Activated CD4-positive, alpha-beta memory T cell treated with anti-CD3 and anti-CD28 coated beads for 36 hours (primary cell): ENCODE measurements at regions not wholly inside any gene's neighbourhood (a gene's known extent, or its start where the extent isn't known, plus 50 kb on each side); places are given as distances from the start of the nearest gene placed in this dataset.
"Not testable (repeated sequence)": the region's sequence is repeated elsewhere in the genome, so short reads cannot be mapped to it uniquely, and the experiment has no call there.

Experiments
- CTCF ChIA-PET: fragments of 350-600 bp; sonication (Branson Sonifier 250); formaldehyde crosslinking; loops from one replicate; lab custom pipeline; 2021; ENCODE audit warnings: antibody characterized with exemption, inconsistent platforms; lab: Charles Lee
- POLR2A ChIA-PET: fragments of 350-600 bp; sonication (Branson Sonifier 250); formaldehyde crosslinking; loops from one replicate; lab custom pipeline; 2021; ENCODE audit warnings: antibody characterized with exemption; lab: Charles Lee
- DNase-seq: peaks from one replicate; pipeline ENCODE4 v3.0.0-alpha.2; 2020
- H3K27ac Mint-ChIP-seq: one replicate; pipeline ENCODE4 v1.8.0; 2021; ENCODE audit warnings: mixed read lengths
- H3K27me3 Mint-ChIP-seq: one replicate; pipeline ENCODE4 v1.8.0; 2021; ENCODE audit warnings: mixed read lengths
- H3K36me3 Mint-ChIP-seq: one replicate; pipeline ENCODE4 v1.8.0; 2021; ENCODE audit warnings: mixed read lengths
- H3K4me1 Mint-ChIP-seq: one replicate; pipeline ENCODE4 v1.8.0; 2021; ENCODE audit warnings: low read depth, mixed read lengths
- H3K4me3 Mint-ChIP-seq: one replicate; pipeline ENCODE4 v1.8.0; 2021; ENCODE audit warnings: mild to moderate bottlenecking, mixed read lengths
- H3K9me3 Mint-ChIP-seq: one replicate; pipeline ENCODE4 v1.8.0; 2021; ENCODE audit warnings: mixed read lengths
- intact Hi-C: fragments of 100-400 bp; cut with micrococcal nuclease; formaldehyde crosslinking; loops from one replicate; pipeline ENCODE4 v1.15.1; 2023

DNA sequence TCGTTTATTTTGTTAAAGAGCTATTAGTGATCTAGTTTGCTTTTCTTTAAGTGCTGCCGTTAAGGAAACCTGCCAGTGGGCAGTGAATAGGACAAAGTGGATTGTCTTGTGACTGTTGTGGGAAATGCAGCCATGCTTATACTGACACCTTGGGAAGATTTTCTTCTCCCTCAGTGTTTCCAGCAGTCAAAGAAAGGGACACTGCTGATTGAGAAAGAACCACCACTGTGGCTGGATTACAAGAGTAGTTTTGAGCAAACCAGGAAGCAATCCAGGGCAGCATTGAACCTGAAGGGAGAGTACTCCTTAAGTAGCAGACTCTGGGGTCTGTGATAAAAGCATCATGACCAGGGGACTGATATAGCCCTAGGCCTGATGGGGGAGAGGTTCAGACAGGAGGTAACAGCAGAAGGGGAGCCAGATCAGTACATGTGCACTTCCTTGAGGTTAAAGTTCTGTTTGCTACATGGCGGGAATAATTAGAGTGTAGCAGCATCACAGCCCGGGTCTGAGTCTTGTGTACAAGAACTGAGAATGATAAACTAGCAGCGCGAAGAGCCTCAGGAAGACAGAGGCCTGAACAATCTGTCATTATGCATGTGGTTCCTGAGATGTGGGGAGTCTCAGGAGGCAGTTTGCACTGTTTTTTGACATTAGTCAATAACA is 167.8 kb downstream of the C11orf91 start:
- no peak for DNase-seq
- Mint-ChIP-seq H3K9me3 (peaks cover 7% of the 10 kb centered on the region), H3K4me1 (no peaks in the 10 kb centered on the region), H3K4me3 (no peak overlapping the region), H3K27me3 (peaks cover 22% of the 10 kb centered on the region), H3K27ac (no peak overlapping the region), H3K36me3 (peaks cover 2% of the 10 kb centered on the region)
- intact Hi-C loops = no loop called here
- CTCF ChIA-PET = no interaction called here
- POLR2A ChIA-PET = no interaction called here

DNA sequence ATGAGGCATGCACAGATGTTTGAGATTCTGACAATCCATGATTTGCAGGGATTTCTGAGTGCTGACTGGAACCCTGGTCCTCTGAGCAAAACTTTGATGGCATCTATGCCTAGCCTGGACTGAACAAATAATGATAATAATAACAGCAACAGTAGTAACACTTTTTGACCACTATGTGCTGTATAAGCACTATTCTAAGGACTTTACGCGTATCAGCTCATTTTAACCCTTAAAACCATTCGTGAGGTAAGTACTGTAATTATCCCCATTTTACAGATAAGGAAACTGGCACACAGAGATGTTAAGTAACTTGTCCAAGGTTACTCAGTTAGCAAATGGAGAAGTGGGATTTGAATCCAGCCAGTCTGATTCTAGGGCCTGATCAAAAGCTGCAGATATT is 168.4 kb downstream of the C11orf91 start:
- Mint-ChIP-seq H3K4me3 (no peak overlapping the region), H3K9me3 (peaks cover 11% of the 10 kb centered on the region), H3K27ac (no peak overlapping the region), H3K36me3 (peaks cover 2% of the 10 kb centered on the region), H3K27me3 (peaks cover 22% of the 10 kb centered on the region), H3K4me1 (no peaks in the 10 kb centered on the region)
- ChIA-PET CTCF (interaction anchor here (1.2 kb wide), 1 partner anchor 298 kb away, joined by 3 read pairs; no protein-coding TSS in a partner anchor), POLR2A (no interaction called here)
- DNase-seq = no peak
- intact Hi-C loops = no loop called here

DNA sequence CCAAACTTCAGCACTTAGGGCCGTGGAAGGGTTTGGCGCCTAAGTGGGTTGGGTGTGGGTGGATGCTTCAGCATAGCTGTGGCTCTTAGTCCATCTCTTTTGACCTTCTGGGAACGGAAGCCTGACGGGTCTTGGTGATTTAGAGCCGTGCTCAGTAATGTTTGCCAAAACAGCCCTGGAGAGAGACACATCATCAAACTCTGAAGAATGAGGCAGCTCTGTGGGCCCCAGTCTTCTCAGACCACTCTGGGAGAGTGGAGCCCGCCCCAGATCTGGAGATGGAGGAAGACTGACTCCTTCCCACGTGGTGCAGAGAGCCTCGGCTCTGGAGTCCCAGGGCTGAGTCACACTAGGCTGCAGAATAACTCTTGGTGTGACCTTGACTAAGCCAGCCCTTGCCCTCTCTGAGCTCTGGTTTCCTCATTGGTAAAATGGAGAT is 168.9 kb downstream of the C11orf91 start:
- Mint-ChIP-seq H3K27ac (no peak overlapping the region), H3K4me1 (no peaks in the 10 kb centered on the region), H3K36me3 (peaks cover 2% of the 10 kb centered on the region), H3K27me3 (peaks cover 18% of the 10 kb centered on the region), H3K4me3 (no peak overlapping the region), H3K9me3 (peaks cover 16% of the 10 kb centered on the region)
- no peak for DNase-seq
- intact Hi-C loops = no loop called here
- POLR2A ChIA-PET = no interaction called here
- CTCF ChIA-PET = interaction anchor here (1.2 kb wide), 1 partner anchor 299 kb away, joined by 3 read pairs; no protein-coding TSS in a partner anchor

DNA sequence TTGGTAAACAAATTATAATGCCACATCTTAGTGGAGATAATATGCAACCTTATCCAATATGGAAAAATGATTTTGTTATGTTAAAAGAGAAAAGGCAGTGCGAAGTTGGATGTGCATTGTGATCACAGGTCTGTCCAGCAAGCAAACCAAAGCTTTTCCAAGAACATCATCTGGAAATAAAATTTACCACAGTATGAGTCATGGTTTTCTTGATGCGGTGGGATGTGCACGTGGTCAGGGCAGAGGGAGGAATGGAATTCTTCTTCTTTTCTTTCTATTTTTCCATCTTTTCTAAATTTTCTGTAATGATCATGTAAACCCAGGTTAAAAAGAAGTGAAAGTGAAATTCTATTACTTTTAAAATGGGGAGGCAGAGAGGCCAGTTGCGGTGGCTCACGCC is 169.8 kb downstream of the C11orf91 start:
- POLR2A ChIA-PET = interaction anchor here (0.6 kb wide), 1 partner anchor 150 kb away, joined by 3 read pairs; no protein-coding TSS in a partner anchor
- H3K27ac Mint-ChIP-seq = no peak overlapping the region

DNA sequence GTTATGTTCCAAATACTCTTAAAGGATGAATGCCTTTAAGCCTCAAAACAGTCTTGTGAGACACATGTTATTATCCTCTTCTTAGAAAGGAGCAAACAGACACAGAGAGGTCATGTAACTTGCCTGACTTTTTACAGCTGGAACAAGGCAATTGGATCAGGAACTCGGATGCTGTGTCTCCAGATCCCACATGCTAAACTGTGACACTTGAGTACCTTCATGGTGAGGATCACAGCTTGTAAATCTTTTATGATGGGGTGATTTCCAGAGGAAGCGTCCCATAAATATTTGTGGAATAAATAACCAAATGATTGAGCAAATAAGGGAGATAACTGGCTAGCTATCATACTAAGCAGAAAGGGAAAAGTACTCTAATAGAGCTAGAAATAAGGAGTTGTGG is 171.2 kb downstream of the C11orf91 start:
- Mint-ChIP-seq H3K27ac (no peak overlapping the region), H3K27me3 (peaks cover 12% of the 10 kb centered on the region), H3K9me3 (peaks cover 21% of the 10 kb centered on the region), H3K36me3 (peaks cover 2% of the 10 kb centered on the region), H3K4me3 (no peak overlapping the region), H3K4me1 (no peaks in the 10 kb centered on the region)
- CTCF ChIA-PET = no interaction called here
- POLR2A ChIA-PET = no interaction called here
- intact Hi-C loops = no loop called here
- DNase-seq = no peak

More for the DNA sequence above, 169.8 kb downstream of the C11orf91 start:
- no peak for DNase-seq
- H3K4me3 Mint-ChIP-seq = no peak overlapping the region
- peaks cover 2% of the 10 kb centered on the region for H3K36me3 Mint-ChIP-seq
- H3K4me1 Mint-ChIP-seq = no peaks in the 10 kb centered on the region
- CTCF ChIA-PET = no interaction called here
- intact Hi-C loops = no loop called here
- peaks cover 11% of the 10 kb centered on the region for H3K27me3 Mint-ChIP-seq
- H3K9me3 Mint-ChIP-seq = peaks cover 21% of the 10 kb centered on the region

DNA sequence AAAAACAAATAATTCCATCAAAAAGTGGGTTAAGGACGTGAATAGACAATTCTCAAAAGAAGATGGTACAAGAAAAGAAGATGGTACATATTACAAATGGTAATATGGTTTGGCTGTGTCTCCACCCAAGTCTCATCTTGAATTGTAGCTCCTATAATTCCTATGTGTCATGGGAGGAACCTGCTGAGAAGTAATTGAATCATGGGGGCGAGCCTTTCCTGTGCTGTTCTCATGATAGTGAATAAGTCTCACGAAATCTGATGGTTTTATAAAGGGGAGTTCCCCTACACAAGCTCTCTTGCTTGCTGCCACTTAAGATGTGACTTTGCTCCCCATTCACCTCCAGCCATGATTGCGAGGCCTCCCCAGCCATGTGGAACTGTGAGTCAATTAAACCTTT is 172.9 kb downstream of the C11orf91 start:
- intact Hi-C loops, H3K4me3 Mint-ChIP-seq, H3K36me3 Mint-ChIP-seq, H3K4me1 Mint-ChIP-seq, H3K27ac Mint-ChIP-seq, POLR2A ChIA-PET, CTCF ChIA-PET, DNase-seq: not testable (repeated sequence)
- peaks cover 14% of the 10 kb centered on the region for H3K27me3 Mint-ChIP-seq
- peaks cover 21% of the 10 kb centered on the region for H3K9me3 Mint-ChIP-seq

DNA sequence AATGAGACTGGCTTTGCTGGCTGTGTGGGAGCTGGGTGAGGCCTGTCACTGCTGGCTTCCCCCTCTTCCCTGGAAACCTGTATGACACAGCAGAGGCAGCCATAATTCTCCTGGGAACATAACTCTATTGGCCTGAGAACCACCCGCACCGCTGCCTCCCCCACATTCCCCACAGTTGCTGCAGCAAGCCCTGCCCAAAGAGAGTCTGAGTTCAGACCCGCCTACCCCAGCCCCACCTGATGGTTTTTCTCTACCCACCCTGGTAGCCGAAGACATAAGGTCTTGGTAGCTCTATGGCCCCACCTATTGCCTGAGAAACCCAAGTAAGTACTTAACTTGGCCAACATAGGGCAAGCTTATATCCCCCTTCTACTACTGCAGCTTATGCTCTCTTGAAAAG is 174.8 kb downstream of the C11orf91 start:
- no peak overlapping the region for H3K27ac Mint-ChIP-seq
- no peaks in the 10 kb centered on the region for H3K4me1 Mint-ChIP-seq
- peaks cover 14% of the 10 kb centered on the region for H3K27me3 Mint-ChIP-seq
- DNase-seq = no peak
- no peak overlapping the region for H3K4me3 Mint-ChIP-seq
- H3K9me3 Mint-ChIP-seq = peaks cover 21% of the 10 kb centered on the region
- ChIA-PET POLR2A (no interaction called here), CTCF (no interaction called here)
- intact Hi-C loops = no loop called here
- peaks cover 2% of the 10 kb centered on the region for H3K36me3 Mint-ChIP-seq

DNA sequence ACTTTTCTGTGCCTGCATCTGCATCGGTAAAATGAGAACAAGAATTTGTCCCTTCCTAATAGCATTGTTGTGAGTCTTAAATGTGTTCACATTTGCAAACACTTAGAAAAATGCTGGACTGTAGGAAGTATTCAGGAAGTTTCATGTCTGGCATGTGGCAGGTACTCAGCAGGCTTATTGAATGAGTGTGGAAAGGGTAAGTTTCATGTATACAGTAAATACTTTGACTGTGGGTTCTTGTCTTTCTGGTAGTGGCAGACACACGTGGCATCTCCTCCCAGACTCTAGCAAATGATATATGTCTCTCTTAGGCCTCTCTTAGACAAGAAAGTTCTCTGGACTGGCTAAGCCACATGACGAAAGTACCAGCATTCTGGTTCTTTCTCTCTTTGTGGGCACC is 179.2 kb downstream of the C11orf91 start:
- intact Hi-C loops = no loop called here
- Mint-ChIP-seq H3K27ac (no peak overlapping the region), H3K9me3 (peaks cover 4% of the 10 kb centered on the region), H3K4me1 (no peaks in the 10 kb centered on the region), H3K4me3 (no peak overlapping the region), H3K36me3 (no peaks in the 10 kb centered on the region), H3K27me3 (peaks cover 11% of the 10 kb centered on the region)
- ChIA-PET CTCF (no interaction called here), POLR2A (no interaction called here)
- DNase-seq = no peak

DNA sequence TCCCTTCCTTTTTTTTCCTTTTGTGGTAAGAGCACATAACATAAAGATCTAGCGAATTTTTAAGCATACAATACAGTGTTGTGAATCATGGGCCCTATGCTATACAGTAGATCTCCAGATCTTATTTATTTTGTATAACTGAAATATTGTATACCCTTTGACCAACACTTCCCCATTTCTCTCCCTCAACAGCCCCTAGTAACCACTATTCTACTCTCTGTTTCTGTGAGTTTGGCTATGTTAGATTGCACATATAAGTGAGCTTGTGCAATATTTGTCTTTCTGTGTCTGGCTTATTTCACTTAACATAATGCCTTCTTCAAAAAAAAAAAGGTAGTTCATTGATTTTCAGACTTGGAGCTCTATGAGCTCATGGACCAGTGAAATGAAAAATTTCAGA is 180.5 kb downstream of the C11orf91 start:
- ChIA-PET POLR2A (interaction anchor here (0.6 kb wide), 1 partner anchor 360 kb away, joined by 4 read pairs; no protein-coding TSS in a partner anchor), CTCF (interaction anchor here (0.6 kb wide), 1 partner anchor 433 kb away, joined by 3 read pairs; no protein-coding TSS in a partner anchor)
- Mint-ChIP-seq H3K36me3 (no peaks in the 10 kb centered on the region), H3K27me3 (peaks cover 15% of the 10 kb centered on the region), H3K9me3 (no peaks in the 10 kb centered on the region), H3K4me3 (no peak overlapping the region), H3K4me1 (peaks cover 3% of the 10 kb centered on the region), H3K27ac (no peak overlapping the region)
- intact Hi-C loops = no loop called here
- no peak for DNase-seq

DNA sequence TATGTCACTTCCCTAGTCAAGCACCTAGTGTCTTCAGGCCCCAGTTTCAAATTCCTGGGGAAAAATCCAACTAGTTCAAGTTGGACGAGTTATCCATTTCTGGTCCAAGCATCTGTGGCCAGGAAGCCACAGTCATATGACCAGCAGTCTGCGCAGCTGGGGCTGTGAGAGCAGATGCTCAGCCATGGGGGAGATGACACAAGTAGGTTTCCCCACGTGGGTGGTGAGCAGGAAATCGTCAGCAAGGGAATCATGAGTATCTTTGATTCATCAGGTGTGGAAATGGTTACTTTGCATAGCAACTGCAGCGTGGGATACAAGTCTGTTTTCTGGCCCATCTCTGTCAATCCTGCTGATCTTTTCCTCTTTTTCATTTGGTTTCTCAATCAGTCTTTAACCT is 185.3 kb downstream of the C11orf91 start:
- Mint-ChIP-seq H3K9me3 (no peaks in the 10 kb centered on the region), H3K4me1 (peaks cover 5% of the 10 kb centered on the region), H3K4me3 (no peak overlapping the region), H3K27me3 (peaks cover 15% of the 10 kb centered on the region), H3K36me3 (no peaks in the 10 kb centered on the region), H3K27ac (no peak overlapping the region)
- intact Hi-C loops = no loop called here
- ChIA-PET POLR2A (no interaction called here), CTCF (no interaction called here)
- DNase-seq = peak; percentile 26

DNA sequence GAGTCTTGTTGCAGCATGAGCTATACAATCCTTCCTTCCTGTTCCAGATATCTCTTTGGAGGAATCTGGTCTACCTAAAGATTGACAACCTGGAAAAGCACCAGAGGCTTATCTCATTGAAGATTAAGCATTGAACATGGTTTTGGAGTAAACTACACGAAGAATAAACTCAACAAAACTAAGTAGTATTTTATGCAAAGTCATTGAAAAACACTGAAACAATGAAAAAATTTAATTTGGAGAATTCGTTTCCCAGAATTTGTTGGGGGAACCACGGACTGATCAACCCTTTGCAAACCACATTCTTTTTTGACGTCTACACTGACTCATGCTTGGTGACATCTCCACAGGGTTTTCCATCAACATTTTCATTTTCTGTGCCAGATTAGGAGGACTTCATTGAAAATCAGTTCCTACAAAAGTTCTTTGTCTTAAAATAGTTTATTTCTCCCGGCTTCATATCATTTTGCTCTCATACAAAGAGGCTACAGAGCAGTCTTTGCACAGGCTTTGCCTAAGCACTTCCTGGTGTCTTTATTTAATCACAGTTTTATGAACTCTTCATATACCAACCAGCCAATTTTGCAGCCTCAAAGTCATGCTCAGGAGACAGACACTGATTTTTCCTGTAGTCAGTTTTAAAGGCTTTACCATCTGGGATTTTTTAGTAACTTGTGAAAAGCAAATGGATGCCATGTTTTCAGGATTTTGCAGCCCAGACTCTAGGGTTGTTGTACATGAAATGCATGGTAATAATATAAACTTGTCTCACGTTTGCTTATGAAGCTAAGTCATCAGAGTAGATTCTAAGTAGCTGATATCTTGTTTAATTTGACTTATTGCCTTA is 186.3 kb downstream of the C11orf91 start:
- CTCF ChIA-PET = no interaction called here
- H3K4me1 Mint-ChIP-seq = peaks cover 5% of the 10 kb centered on the region
- DNase-seq = no peak
- intact Hi-C loops = no loop called here
- no peak overlapping the region for H3K27ac Mint-ChIP-seq
- POLR2A ChIA-PET = no interaction called here
- H3K27me3 Mint-ChIP-seq = peaks cover 15% of the 10 kb centered on the region
- no peaks in the 10 kb centered on the region for H3K9me3 Mint-ChIP-seq
- no peaks in the 10 kb centered on the region for H3K36me3 Mint-ChIP-seq
- H3K4me3 Mint-ChIP-seq = no peak overlapping the region

DNA sequence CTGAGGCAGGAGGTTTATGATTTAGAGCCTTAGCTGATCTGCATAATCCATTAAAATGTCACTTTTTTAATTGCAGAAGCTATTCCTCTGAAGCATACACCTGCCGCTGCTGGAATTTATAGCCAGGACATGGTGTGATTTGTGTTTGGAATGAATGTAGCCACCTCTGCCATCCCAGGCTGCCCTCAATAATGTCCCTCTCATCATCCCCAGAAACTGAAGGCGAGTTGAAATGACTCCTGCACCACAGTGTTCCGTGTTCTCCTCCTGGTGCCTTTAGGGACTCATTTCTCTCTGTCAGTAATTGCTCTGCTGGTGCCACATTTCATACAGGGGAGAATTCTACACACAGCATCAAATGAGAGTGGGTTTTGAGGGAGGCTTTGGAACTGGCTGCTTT is 191.0 kb downstream of the C11orf91 start:
- intact Hi-C loops = no loop called here
- H3K27me3 Mint-ChIP-seq = peaks cover 11% of the 10 kb centered on the region
- H3K9me3 Mint-ChIP-seq = no peaks in the 10 kb centered on the region
- CTCF ChIA-PET = no interaction called here
- H3K36me3 Mint-ChIP-seq = no peaks in the 10 kb centered on the region
- POLR2A ChIA-PET = no interaction called here
- H3K4me3 Mint-ChIP-seq = no peak overlapping the region
- DNase-seq = no peak
- no peak overlapping the region for H3K27ac Mint-ChIP-seq
- peaks cover 2% of the 10 kb centered on the region for H3K4me1 Mint-ChIP-seq
